ENCODE measurements at regions not wholly inside any gene's neighbourhood (a gene's known extent, or its start where the extent isn't known, plus 50 kb on each side); places are given as distances from the start of the nearest gene placed in this dataset.
"Not testable (repeated sequence)": the region's sequence is repeated elsewhere in the genome, so short reads cannot be mapped to it uniquely, and the experiment has no call there.

GRCh38 chr5:154702477-154702876, 52.7 kb upstream of the LARP1 start:
- no peaks in the 10 kb centered on the region for H3K36me3 Mint-ChIP-seq (ENCODE audit: insufficient read depth)
- no peak overlapping the region for H3K4me3 Mint-ChIP-seq
- no peaks in the 10 kb centered on the region for H3K4me1 Mint-ChIP-seq
- no peak for ATAC-seq (replicated peaks; ENCODE audit: extremely low read depth, poor library complexity, severe bottlenecking)
- H3K27ac Mint-ChIP-seq (ENCODE audit: low read depth): no peak overlapping the region
- no peak for DNase-seq (ENCODE audit: low spot score in 2 of 2)
- H3K9me3 Mint-ChIP-seq: no peaks in the 10 kb centered on the region
- H3K27me3 Mint-ChIP-seq: peaks cover 23% of the 10 kb centered on the region

GRCh38 chr5:154701725-154702124, 53.5 kb upstream of the LARP1 start:
- H3K4me1 Mint-ChIP-seq; ATAC-seq (replicated peaks; ENCODE audit: extremely low read depth, poor library complexity, severe bottlenecking); H3K4me3 Mint-ChIP-seq: not testable (repeated sequence)

GRCh38 chr5:154701181-154701580, 54.0 kb upstream of the LARP1 start:
- peaks cover 34% of the 10 kb centered on the region for H3K27me3 Mint-ChIP-seq
- H3K27ac Mint-ChIP-seq (ENCODE audit: low read depth): no peak overlapping the region
- no peak overlapping the region for H3K4me3 Mint-ChIP-seq
- peaks cover 3% of the 10 kb centered on the region for H3K36me3 Mint-ChIP-seq (ENCODE audit: insufficient read depth)
- no peak for ATAC-seq (replicated peaks; ENCODE audit: extremely low read depth, poor library complexity, severe bottlenecking)
- DNase-seq (ENCODE audit: low spot score in 2 of 2): no peak
- H3K4me1 Mint-ChIP-seq: no peaks in the 10 kb centered on the region
- no peaks in the 10 kb centered on the region for H3K9me3 Mint-ChIP-seq

More at GRCh38 chr5:154701725-154702124, 53.5 kb upstream of the LARP1 start:
- H3K9me3 Mint-ChIP-seq; H3K36me3 Mint-ChIP-seq (ENCODE audit: insufficient read depth); H3K27ac Mint-ChIP-seq (ENCODE audit: low read depth); DNase-seq (ENCODE audit: low spot score in 2 of 2): not testable (repeated sequence)
- H3K27me3 Mint-ChIP-seq: peaks cover 30% of the 10 kb centered on the region

- ATAC-seq (replicated peaks; ENCODE audit: extremely low read depth, poor library complexity, severe bottlenecking); H3K9me3 Mint-ChIP-seq; H3K4me3 Mint-ChIP-seq; H3K36me3 Mint-ChIP-seq (ENCODE audit: insufficient read depth); H3K4me1 Mint-ChIP-seq; DNase-seq (ENCODE audit: low spot score in 2 of 2); H3K27ac Mint-ChIP-seq (ENCODE audit: low read depth): not testable (repeated sequence)
- H3K27me3 Mint-ChIP-seq: peaks cover 34% of the 10 kb centered on the region
Observed at GRCh38 chr5:154700289-154700928, 54.8 kb upstream of the LARP1 start.

GRCh38 chr5:154698763-154699162, 56.4 kb upstream of the LARP1 start:
- no peaks in the 10 kb centered on the region for H3K4me1 Mint-ChIP-seq
- no peak for DNase-seq (ENCODE audit: low spot score in 2 of 2)

GRCh38 chr5:154697371-154697770, 57.8 kb upstream of the LARP1 start:
- ATAC-seq (replicated peaks; ENCODE audit: extremely low read depth, poor library complexity, severe bottlenecking) (no peak), DNase-seq (ENCODE audit: low spot score in 2 of 2) (no peak)
- Mint-ChIP-seq H3K9me3 (no peaks in the 10 kb centered on the region), H3K4me3 (no peak overlapping the region), H3K27ac (ENCODE audit: low read depth) (no peak overlapping the region), H3K36me3 (ENCODE audit: insufficient read depth) (peaks cover 3% of the 10 kb centered on the region), H3K27me3 (peaks cover 39% of the 10 kb centered on the region), H3K4me1 (no peaks in the 10 kb centered on the region)

More at GRCh38 chr5:154698763-154699162, 56.4 kb upstream of the LARP1 start:
- ATAC-seq (replicated peaks; ENCODE audit: extremely low read depth, poor library complexity, severe bottlenecking): no peak
- H3K27me3 Mint-ChIP-seq: peaks cover 34% of the 10 kb centered on the region
- H3K4me3 Mint-ChIP-seq: no peak overlapping the region
- H3K9me3 Mint-ChIP-seq: no peaks in the 10 kb centered on the region
- H3K36me3 Mint-ChIP-seq (ENCODE audit: insufficient read depth): peaks cover 3% of the 10 kb centered on the region
- H3K27ac Mint-ChIP-seq (ENCODE audit: low read depth): no peak overlapping the region

- no peaks in the 10 kb centered on the region for H3K9me3 Mint-ChIP-seq
- ATAC-seq (replicated peaks; ENCODE audit: extremely low read depth, poor library complexity, severe bottlenecking): no peak
- no peak overlapping the region for H3K4me3 Mint-ChIP-seq
- no peaks in the 10 kb centered on the region for H3K4me1 Mint-ChIP-seq
- no peak for DNase-seq (ENCODE audit: low spot score in 2 of 2)
- peaks cover 3% of the 10 kb centered on the region for H3K36me3 Mint-ChIP-seq (ENCODE audit: insufficient read depth)
- H3K27me3 Mint-ChIP-seq: peaks cover 40% of the 10 kb centered on the region
- no peak overlapping the region for H3K27ac Mint-ChIP-seq (ENCODE audit: low read depth)
Observed at GRCh38 chr5:154696891-154697290, 58.3 kb upstream of the LARP1 start.

- peaks cover 29% of the 10 kb centered on the region for H3K27me3 Mint-ChIP-seq
- no peak overlapping the region for H3K4me3 Mint-ChIP-seq
- no peak overlapping the region for H3K27ac Mint-ChIP-seq (ENCODE audit: low read depth)
- no peaks in the 10 kb centered on the region for H3K4me1 Mint-ChIP-seq
- DNase-seq (ENCODE audit: low spot score in 2 of 2) (no peak), ATAC-seq (replicated peaks; ENCODE audit: extremely low read depth, poor library complexity, severe bottlenecking) (no peak)
- H3K9me3 Mint-ChIP-seq: no peaks in the 10 kb centered on the region
- H3K36me3 Mint-ChIP-seq (ENCODE audit: insufficient read depth): peaks cover 3% of the 10 kb centered on the region
Observed at GRCh38 chr5:154694159-154694558, 61.0 kb upstream of the LARP1 start.

- H3K27me3 Mint-ChIP-seq: peaks cover 23% of the 10 kb centered on the region
Observed at GRCh38 chr5:154690488-154690887, 64.7 kb upstream of the LARP1 start.

GRCh38 chr5:154686490-154686889, 68.7 kb upstream of the LARP1 start:
- peaks cover 2% of the 10 kb centered on the region for H3K36me3 Mint-ChIP-seq (ENCODE audit: insufficient read depth)
- no peak overlapping the region for H3K27ac Mint-ChIP-seq (ENCODE audit: low read depth)
- no peak overlapping the region for H3K4me3 Mint-ChIP-seq
- no peak for DNase-seq (ENCODE audit: low spot score in 2 of 2)
- no peaks in the 10 kb centered on the region for H3K9me3 Mint-ChIP-seq
- H3K4me1 Mint-ChIP-seq: peaks cover 7% of the 10 kb centered on the region
- H3K27me3 Mint-ChIP-seq: peaks cover 12% of the 10 kb centered on the region
- ATAC-seq (replicated peaks; ENCODE audit: extremely low read depth, poor library complexity, severe bottlenecking): no peak

More at GRCh38 chr5:154690488-154690887, 64.7 kb upstream of the LARP1 start:
- no peak overlapping the region for H3K27ac Mint-ChIP-seq (ENCODE audit: low read depth)
- ATAC-seq (replicated peaks; ENCODE audit: extremely low read depth, poor library complexity, severe bottlenecking) (no peak), DNase-seq (ENCODE audit: low spot score in 2 of 2) (no peak)
- no peaks in the 10 kb centered on the region for H3K9me3 Mint-ChIP-seq
- H3K4me3 Mint-ChIP-seq: no peak overlapping the region
- no peaks in the 10 kb centered on the region for H3K36me3 Mint-ChIP-seq (ENCODE audit: insufficient read depth)
- no peaks in the 10 kb centered on the region for H3K4me1 Mint-ChIP-seq

GRCh38 chr5:154683101-154683880, 71.9 kb upstream of the LARP1 start:
- Mint-ChIP-seq H3K36me3 (ENCODE audit: insufficient read depth) (peaks cover 2% of the 10 kb centered on the region), H3K4me1 (peaks cover 7% of the 10 kb centered on the region), H3K27me3 (peaks cover 12% of the 10 kb centered on the region), H3K4me3 (peak overlapping the region; percentile 63), H3K27ac (ENCODE audit: low read depth) (no peak overlapping the region), H3K9me3 (no peaks in the 10 kb centered on the region)
- no peak for ATAC-seq (replicated peaks; ENCODE audit: extremely low read depth, poor library complexity, severe bottlenecking)
- DNase-seq (ENCODE audit: low spot score in 2 of 2): no peak

- Mint-ChIP-seq H3K27me3 (no peaks in the 10 kb centered on the region), H3K4me1 (peaks cover 7% of the 10 kb centered on the region), H3K36me3 (ENCODE audit: insufficient read depth) (peaks cover 2% of the 10 kb centered on the region), H3K4me3 (no peak overlapping the region), H3K27ac (ENCODE audit: low read depth) (no peak overlapping the region), H3K9me3 (no peaks in the 10 kb centered on the region)
- ATAC-seq (replicated peaks; ENCODE audit: extremely low read depth, poor library complexity, severe bottlenecking) (no peak), DNase-seq (ENCODE audit: low spot score in 2 of 2) (no peak)
Observed at GRCh38 chr5:154679501-154679900, 75.7 kb upstream of the LARP1 start.

- no peak for DNase-seq (ENCODE audit: low spot score in 2 of 2)
- Mint-ChIP-seq H3K4me3 (no peak overlapping the region), H3K9me3 (no peaks in the 10 kb centered on the region), H3K4me1 (no peaks in the 10 kb centered on the region), H3K36me3 (ENCODE audit: insufficient read depth) (no peaks in the 10 kb centered on the region), H3K27me3 (no peaks in the 10 kb centered on the region), H3K27ac (ENCODE audit: low read depth) (no peak overlapping the region)
- ATAC-seq (replicated peaks; ENCODE audit: extremely low read depth, poor library complexity, severe bottlenecking): no peak
Observed at GRCh38 chr5:154677921-154678320, 77.3 kb upstream of the LARP1 start.

All from central memory CD8-positive, alpha-beta T cell (primary cell).